ENCODE measurements at regions not wholly inside any gene's neighbourhood (a gene's known extent, or its start where the extent isn't known, plus 50 kb on each side); places are given as distances from the start of the nearest gene placed in this dataset.

DNA sequence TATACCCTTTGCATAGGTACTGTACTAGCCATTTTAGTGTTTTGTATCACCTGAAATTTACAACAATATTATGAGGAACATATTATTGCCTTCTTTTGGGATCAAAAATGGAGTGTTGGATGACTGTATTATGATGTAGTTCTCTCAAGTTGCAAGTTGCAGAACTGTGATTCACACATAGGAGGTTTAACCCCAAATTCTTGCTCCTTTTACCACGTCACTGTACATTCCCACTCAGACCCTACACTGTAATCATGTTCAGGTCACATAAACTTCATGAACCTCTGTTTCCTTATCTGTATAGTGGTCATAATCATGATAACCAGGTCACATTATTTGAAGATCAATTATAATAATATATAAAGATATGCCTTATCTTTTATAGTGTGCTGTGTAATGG is 925.1 kb upstream of the TENM4 start:
- TF ChIP-seq, protein P1, sequence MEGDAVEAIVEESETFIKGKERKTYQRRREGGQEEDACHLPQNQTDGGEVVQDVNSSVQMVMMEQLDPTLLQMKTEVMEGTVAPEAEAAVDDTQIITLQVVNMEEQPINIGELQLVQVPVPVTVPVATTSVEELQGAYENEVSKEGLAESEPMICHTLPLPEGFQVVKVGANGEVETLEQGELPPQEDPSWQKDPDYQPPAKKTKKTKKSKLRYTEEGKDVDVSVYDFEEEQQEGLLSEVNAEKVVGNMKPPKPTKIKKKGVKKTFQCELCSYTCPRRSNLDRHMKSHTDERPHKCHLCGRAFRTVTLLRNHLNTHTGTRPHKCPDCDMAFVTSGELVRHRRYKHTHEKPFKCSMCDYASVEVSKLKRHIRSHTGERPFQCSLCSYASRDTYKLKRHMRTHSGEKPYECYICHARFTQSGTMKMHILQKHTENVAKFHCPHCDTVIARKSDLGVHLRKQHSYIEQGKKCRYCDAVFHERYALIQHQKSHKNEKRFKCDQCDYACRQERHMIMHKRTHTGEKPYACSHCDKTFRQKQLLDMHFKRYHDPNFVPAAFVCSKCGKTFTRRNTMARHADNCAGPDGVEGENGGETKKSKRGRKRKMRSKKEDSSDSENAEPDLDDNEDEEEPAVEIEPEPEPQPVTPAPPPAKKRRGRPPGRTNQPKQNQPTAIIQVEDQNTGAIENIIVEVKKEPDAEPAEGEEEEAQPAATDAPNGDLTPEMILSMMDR (IDR thresholded peaks at IDR 0.05), result no peak
- no peak for TF ChIP-seq POLR2A (IDR thresholded peaks at IDR 0.05)
